NCI-H82 (cell line): ENCODE measurements at regions not wholly inside any gene's neighbourhood (a gene's known extent, or its start where the extent isn't known, plus 50 kb on each side); places are given as distances from the start of the nearest gene placed in this dataset.

Experiments used
- DNase-seq: peaks from one replicate; lab custom pipeline; 2025; lab: John Stamatoyannopoulos, UW

GRCh38 chr22:48578138-48579042 lies 1249.3 kb downstream of the BRD1 start:
- no peak for DNase-seq

GRCh38 chr22:48577691-48578090 lies 1250.0 kb downstream of the BRD1 start:
- DNase-seq, result no peak

- no peak for DNase-seq
Observed at GRCh38 chr22:48577014-48577690, 1250.5 kb downstream of the BRD1 start.

DNA sequence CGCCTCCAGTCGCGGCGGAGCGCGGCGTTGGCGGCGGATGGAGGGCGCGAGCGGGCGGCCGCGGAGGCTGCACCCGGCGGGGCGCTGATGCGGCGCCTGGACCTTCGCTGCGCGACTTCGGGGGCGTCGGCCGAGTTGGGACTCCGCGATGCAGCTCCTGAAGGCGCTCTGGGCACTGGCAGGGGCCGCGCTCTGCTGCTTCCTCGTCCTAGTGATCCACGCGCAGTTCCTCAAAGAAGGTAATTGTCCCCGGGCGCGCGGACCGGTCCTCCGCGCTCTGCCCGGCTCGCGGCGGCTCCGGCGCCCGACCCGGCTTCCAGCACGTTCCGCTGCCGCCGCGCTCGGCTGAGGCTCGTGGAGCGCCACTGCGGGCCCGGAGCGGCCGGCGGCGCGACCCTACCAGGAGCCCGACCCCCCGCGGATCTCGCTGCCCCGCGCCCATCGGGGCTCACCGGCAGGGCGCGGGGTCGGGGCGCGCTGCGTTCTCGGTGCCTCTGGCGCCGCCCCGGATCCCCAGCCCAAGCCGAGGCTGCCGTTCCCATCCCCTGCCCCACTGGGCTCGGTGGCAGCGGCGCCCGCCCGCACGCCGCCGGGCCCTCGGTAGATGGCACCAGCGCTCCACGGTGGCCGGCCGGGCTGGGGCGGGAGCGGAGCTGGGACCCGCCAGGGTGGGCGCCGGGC lies 1251.2 kb downstream of the BRD1 start:
- no peak for DNase-seq

DNA sequence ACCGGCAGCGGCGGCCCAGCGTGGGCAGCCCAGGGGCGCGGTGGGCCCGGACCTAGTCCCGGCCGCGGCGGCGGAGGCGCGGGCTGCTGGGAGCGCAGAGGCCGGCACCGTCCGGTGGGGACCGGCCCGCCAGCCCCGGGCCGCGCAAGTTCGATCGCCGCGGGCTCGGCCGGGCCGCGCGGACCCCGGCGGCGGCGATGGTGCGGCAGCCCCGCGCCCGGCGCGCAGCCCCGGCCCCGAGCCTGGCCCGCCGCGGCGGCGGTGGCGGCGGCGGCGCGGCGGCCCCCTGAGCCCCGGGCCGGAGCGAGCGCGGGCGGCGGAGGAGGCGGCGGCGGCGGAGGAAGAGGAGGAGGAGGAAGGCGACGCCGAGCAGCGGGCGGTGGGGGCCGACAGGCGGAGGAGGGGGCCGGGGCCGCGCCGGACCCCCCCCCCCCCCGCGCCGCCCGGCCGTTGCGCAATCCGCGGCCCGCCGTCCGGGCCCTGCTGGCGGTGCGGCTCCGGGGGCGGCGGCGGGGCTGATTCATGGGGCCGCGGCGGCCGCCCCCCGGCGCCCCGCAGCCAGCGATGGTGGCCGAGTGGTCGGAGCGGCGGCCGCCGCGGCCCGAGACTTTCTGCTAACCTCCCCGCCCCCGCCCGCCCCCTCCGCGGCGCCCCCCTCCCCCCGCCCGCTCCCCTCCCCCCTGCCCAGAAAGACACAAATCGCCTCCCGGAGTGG lies 1251.9 kb downstream of the BRD1 start:
- no peak for DNase-seq

GRCh38 chr22:48574776-48575617 lies 1252.7 kb downstream of the BRD1 start:
- peak; percentile 26 for DNase-seq

DNA sequence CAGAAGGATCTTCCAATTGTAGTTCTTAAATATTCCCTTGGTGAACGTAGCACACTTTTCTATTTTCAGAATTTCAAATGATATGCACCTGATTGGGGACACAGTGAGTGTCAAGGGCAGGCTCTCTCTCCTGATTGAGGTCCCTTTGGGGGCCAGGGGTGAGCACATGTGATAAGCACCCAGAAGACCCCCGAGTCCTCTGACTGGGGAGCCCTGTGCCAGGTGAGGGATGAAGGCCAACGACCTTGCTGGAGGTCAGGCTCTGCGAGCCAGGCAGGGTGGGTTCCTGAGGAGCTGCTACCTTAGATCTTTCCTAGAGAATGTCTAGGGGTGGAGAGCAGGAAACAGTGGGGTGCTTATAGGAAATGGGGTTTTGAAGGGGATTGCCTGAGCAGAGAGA lies 1253.9 kb downstream of the BRD1 start:
- no peak for DNase-seq

DNA sequence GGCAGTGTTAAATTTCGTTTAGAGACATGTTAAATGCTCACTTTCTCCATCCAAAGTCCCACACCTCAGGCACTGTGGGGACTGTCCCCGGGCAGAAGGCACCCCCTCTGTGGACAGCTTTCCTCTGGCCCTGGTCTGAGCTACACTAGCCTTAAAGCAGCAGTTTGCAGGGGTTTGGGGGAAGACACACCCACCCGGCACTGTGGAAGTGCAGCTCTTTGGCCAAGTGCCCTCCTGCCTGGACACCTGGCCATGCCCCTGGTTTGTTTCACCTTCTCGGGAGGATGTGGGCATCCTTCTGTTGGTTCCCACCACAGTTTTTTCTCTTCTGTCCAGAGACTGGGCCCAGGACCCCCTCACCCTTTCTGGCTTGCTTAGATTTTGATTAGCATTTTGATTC lies 1254.7 kb downstream of the BRD1 start:
- DNase-seq, result no peak

DNA sequence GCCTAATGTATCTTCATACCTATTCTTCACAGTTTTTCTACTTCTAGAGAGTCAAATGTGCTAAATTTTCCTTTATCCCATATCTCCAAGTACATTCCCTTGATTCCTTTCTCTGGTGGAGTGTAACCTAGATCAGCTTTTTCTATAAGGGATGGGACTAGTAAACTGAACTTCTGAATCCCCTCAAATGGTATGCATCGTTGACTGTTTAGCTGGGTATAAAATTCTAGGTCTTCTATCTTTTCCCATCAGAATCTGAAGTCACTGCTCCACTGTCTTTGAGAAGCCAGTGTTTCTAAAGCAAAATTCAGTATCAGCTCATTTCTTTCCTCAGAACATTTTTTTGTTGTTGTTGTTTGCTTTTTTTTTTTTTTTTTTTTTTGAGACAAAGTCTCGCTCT lies 1256.8 kb downstream of the BRD1 start:
- DNase-seq, result no peak

DNA sequence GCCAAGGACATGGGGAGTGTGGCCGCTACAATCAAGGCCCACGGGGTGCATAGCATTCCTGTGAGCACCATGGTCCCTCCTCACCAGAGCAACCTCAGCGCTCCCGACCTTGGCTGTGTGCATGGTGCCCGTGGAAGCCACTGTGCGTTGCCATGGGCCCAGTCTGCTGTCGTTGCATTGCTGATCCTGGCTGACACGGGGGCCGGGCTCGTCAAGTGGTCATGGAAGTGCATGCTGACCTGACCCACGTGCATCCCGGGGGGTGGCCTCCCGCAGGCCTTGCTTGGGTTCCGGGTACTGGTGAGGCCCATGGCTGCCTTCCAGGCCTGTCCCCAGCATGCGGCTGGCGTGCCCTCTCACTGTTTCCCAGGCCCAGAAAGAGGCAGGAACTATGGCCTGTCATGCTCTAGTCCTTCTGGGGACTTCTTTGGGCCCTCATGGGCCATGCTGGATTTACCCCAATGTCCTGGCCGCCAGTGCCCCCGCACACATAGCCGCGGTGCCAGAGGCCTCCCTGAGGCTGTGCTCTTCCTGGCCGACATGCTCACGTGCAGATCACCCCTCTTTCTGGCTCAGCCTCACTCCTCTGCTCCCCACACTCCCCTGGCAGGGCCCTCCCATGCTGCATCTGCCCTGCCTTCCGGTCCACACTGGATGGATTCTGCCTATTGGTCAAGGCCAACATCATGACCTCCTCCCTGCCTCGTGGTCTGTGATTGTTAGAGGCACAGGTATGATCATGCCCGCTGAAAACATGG lies 1258.0 kb downstream of the BRD1 start:
- no peak for DNase-seq

DNA sequence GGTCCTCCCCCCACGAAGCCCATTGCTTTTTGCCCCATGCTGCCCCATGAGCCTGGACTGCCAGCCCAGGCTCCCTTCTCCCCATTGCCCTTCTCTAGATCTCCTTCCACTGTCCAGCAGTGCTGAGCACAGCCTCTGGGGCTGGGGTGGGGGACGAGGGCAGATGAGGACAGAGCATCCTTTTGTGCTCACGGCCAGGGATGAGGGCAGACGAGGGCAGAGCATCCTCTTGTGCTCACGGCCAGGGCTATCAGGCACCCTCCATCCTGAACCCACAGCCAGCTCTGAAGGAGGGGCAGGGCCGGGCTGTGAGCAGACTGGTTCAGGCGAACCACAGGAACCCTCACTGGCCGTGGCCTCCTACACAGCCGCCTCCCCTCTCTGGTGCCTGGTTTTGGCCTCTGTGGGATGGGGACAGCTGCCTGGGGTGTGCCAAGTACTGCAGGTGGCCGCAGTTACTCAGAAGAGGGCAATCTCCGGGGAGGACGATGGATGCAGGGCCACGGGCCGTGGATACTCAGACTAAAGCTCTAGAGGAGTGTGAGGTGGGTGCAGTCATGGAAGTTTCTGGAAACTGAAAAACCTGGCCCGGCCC lies 1258.8 kb downstream of the BRD1 start:
- DNase-seq, result no peak

DNA sequence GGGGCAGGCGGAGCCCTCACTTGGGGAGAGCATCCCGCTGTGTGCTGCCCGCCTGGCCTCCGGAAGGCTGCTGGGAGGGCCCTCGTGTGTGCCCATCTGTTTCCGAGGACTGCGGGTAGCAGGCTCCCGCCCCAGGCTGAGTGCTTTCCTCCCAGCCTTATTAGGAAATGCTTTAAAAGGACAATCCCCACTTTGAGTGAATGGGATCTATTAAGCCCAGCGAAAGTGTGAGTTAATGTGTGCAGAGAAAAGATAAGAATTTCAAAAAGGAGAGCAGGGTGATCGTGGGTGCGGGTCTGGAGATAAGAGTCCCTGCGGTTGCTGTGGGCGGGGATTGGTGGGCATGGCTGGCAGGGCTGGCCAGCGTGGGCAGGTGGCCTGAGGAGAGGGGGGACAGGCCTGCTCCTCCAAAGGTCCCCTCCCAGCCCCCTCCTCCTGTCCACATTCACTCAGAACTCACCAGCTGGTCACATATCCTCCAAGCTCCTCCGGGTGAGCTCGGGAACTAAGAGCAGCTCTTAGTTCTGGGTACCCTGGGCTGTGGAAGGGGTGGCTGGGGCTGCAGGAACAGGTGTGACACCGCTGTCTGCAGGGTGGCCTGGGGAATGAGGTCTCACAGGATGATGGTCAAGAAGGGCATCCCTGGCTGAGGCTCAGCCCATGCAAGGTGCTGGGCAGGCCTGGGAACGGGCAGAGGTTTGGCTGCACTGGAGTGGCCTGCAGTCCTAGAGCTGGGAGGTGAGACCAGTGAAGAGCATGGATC lies 1260.3 kb downstream of the BRD1 start:
- DNase-seq, result no peak

DNA sequence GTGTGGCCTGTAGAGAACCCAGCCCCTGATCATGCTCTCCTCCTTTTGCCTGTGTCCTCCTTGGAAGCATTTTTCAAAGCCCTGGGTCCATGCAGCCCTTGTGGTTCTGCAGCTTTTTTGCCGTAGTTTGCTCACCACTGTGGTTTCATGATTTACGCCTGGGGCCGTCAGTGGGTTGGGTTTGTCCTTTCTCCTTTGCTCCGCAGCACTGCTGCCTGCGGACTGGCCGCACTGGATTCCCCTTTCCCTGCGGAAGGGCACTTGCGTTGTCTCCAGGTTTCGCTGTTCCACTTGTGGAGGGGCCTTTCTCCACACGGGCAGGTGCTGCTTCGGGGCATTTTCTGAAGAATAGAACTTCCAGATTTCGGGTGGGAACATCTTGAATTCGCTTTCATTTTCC lies 1260.9 kb downstream of the BRD1 start:
- no peak for DNase-seq

DNA sequence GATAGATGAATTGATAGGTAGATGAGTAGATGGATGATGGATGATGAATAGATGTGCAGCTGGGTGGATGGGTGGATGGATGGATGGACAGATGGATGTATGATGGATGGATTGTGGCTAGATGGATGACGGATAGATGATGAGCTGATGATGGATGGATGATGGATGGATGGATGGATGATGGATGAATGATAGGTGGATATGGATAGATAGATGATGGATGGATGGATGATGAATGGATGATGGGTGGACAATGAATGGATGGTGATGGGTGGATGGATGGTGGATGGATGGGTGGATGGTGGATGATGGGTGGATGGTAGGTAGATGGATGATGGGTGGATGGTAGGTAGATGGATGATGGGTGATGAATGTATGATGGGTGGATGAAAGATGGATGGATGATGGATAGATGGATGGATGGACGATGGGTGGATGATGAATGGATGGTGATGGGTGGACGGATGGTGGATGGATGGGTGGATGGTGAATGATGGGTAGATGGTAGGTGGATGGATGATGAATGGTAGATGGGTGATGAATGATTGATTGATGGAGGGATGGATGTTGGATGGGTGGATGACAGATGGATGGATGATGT lies 1261.7 kb downstream of the BRD1 start:
- DNase-seq, result no peak

DNA sequence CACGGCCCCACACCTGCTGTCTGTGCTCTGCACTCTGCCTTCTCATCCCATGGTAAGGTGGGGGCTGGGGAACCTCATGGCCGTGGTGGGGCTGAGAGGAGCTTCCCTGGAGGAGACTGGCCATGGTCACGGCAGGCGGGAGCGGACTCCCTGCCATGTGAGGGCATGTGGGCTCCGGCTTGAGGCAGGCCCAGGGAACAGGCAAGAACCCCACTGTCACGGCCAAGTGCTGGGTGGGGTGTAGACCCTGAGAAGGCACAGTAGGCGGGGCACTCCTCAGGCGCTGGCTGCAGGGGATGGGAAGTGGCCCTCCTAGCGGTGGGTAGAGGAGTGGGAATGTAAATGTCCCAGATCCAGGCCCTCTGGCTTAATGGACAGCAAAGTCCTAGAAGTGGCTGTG lies 1262.7 kb downstream of the BRD1 start:
- no peak for DNase-seq

DNA sequence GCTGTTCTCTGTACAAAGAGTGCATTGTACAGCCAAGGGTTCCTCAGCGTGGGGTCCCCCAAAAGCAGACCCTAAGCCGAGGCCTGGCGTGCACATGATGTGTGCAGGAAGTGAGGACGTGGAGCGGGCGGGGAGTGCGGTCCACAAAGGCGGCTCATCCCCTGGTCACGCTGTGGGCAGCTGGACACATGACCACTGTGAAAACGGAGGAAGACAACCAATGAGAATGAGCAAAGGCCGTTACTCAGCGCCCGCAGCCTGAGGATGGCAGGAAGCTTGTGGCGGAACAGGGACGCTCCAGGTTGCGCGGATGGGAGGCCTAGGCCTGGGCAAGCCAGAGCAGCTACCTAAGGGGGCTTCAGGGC lies 1263.7 kb downstream of the BRD1 start:
- no peak for DNase-seq

DNA sequence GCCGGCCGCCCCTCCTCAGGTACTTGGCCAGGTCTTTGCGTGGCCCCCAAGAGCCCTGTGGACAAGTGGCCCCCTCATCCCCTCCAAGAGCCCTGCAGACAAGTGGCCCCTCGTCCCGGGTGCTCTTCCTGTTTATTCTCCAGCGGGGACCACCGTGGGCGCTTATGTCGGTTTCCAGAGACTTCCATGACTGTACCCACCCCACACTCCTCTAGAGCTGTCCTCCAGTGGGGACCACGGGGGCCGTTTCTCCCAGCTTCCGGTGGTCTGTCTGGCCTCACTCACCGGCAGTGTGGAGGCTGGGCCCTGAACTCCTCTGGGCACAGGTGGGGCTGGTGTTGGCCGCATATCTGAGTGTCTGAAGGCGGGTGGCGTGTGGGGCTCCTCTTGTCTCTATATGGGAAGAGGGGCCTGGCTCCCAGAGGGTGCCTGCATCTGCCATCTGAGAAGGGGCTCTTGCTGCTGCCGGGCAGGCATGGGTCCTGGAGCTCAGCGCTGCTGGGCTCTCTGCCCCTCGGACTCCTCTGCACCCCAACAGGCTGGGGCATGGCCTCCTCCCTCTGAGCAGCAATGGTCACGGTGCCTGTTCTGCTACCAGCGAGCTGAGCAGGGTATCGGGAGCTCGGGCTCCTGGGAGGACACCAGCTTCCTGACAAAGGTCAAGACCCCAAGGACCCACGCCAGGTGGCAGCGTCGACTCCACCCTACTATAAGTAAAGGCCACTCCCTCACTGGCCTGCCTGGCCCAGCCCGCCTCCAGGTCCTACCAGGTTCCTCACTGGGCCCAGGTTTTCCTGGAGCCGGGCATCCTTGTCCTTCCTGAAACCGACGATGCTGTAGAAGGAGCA lies 1264.3 kb downstream of the BRD1 start:
- DNase-seq, result no peak

GRCh38 chr22:48561676-48562075 lies 1266.0 kb downstream of the BRD1 start:
- DNase-seq, result no peak
